IMR-90 (cell line): ENCODE measurements at regions not wholly inside any gene's neighbourhood (a gene's known extent, or its start where the extent isn't known, plus 50 kb on each side); places are given as distances from the start of the nearest gene placed in this dataset.

Experiments used
- RAD21 ChIP-seq: IDR thresholded peaks from 2 replicates; pipeline ENCODE4 v1.6.1; 2012; ENCODE audit warnings: low read length, improper control_type of control experiment
- TF ChIP-seq, protein P1 (sequence below): fragments of 150-350 bp; IDR thresholded peaks from 2 replicates; pipeline ENCODE4 v1.6.1; 2017; ENCODE audit warnings: mild to moderate bottlenecking, antibody characterized with exemption, low read length, low read depth

DNA sequence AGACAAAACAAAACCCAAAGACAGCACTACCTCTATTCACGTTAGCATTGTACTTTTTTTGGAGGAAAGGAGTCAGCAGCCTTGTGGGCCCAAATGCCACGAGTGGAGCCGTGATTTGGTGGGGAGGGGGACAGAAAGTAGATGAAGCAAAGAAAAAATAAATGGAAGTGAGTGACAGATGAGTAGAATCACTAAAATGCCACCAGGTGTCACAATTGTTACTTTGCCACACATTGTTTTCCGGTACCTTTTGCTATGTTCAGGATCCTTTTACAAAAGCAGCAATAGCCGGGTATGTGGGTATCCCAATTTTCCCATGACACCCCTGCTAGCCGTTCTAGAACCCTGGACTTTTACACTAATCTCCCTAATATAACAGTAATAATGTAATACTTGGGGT, 85.0 kb upstream of the AK4 start:
- TF ChIP-seq RAD21, result no peak
- TF ChIP-seq, protein P1, sequence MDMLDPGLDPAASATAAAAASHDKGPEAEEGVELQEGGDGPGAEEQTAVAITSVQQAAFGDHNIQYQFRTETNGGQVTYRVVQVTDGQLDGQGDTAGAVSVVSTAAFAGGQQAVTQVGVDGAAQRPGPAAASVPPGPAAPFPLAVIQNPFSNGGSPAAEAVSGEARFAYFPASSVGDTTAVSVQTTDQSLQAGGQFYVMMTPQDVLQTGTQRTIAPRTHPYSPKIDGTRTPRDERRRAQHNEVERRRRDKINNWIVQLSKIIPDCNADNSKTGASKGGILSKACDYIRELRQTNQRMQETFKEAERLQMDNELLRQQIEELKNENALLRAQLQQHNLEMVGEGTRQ, result no peak
